ENCODE measurements at regions not wholly inside any gene's neighbourhood (a gene's known extent, or its start where the extent isn't known, plus 50 kb on each side); places are given as distances from the start of the nearest gene placed in this dataset.

- no peak overlapping the region for H3K27ac Mint-ChIP-seq
Measured at GRCh38 chr6:130670142-130670541, 157.1 kb upstream of the SMLR1 start.

GRCh38 chr6:130671119-130671518, 156.1 kb upstream of the SMLR1 start:
- Mint-ChIP-seq H3K9me3 (no peaks in the 10 kb centered on the region), H3K4me3 (no peak overlapping the region), H3K27ac (no peak overlapping the region), H3K27me3 (no peaks in the 10 kb centered on the region), H3K36me3 (ENCODE audit: low read depth) (no peaks in the 10 kb centered on the region), H3K4me1 (no peaks in the 10 kb centered on the region)
- ChIA-PET CTCF (no interaction called here), POLR2A (no interaction called here)
- DNase-seq: no peak

More at GRCh38 chr6:130670142-130670541, 157.1 kb upstream of the SMLR1 start:
- CTCF ChIA-PET: no interaction called here
- H3K27me3 Mint-ChIP-seq: no peaks in the 10 kb centered on the region
- no peaks in the 10 kb centered on the region for H3K4me1 Mint-ChIP-seq
- peaks cover 2% of the 10 kb centered on the region for H3K9me3 Mint-ChIP-seq
- H3K36me3 Mint-ChIP-seq (ENCODE audit: low read depth): peaks cover 3% of the 10 kb centered on the region
- POLR2A ChIA-PET: no interaction called here
- no peak overlapping the region for H3K4me3 Mint-ChIP-seq
- DNase-seq: no peak

- Mint-ChIP-seq H3K27ac (no peak overlapping the region), H3K9me3 (peaks cover 3% of the 10 kb centered on the region), H3K27me3 (no peaks in the 10 kb centered on the region), H3K4me3 (no peak overlapping the region), H3K4me1 (peaks cover 5% of the 10 kb centered on the region), H3K36me3 (ENCODE audit: low read depth) (no peaks in the 10 kb centered on the region)
- POLR2A ChIA-PET: no interaction called here
- DNase-seq: no peak
- CTCF ChIA-PET: no interaction called here
Measured at GRCh38 chr6:130671577-130671976, 155.6 kb upstream of the SMLR1 start.

GRCh38 chr6:130672153-130672552, 155.1 kb upstream of the SMLR1 start:
- Mint-ChIP-seq H3K4me3 (no peak overlapping the region), H3K9me3 (peaks cover 9% of the 10 kb centered on the region), H3K27me3 (no peaks in the 10 kb centered on the region), H3K27ac (no peak overlapping the region), H3K36me3 (ENCODE audit: low read depth) (peaks cover 4% of the 10 kb centered on the region), H3K4me1 (peaks cover 6% of the 10 kb centered on the region)
- DNase-seq: no peak
- ChIA-PET CTCF (interaction anchor here (0.6 kb wide), 1 partner anchor 32 kb away, joined by 3 read pairs; no protein-coding TSS in a partner anchor), POLR2A (no interaction called here)

GRCh38 chr6:130674604-130675003, 152.6 kb upstream of the SMLR1 start:
- ChIA-PET POLR2A (no interaction called here), CTCF (interaction anchor here (0.5 to 1.3 kb wide), 2 partner anchors 24 to 455 kb away, joined by 3 read pairs; no protein-coding TSS in a partner anchor)
- Mint-ChIP-seq H3K4me3 (no peak overlapping the region), H3K27me3 (no peaks in the 10 kb centered on the region), H3K36me3 (ENCODE audit: low read depth) (peaks cover 11% of the 10 kb centered on the region), H3K4me1 (peaks cover 6% of the 10 kb centered on the region), H3K9me3 (peaks cover 25% of the 10 kb centered on the region), H3K27ac (no peak overlapping the region)
- no peak for DNase-seq

DNA sequence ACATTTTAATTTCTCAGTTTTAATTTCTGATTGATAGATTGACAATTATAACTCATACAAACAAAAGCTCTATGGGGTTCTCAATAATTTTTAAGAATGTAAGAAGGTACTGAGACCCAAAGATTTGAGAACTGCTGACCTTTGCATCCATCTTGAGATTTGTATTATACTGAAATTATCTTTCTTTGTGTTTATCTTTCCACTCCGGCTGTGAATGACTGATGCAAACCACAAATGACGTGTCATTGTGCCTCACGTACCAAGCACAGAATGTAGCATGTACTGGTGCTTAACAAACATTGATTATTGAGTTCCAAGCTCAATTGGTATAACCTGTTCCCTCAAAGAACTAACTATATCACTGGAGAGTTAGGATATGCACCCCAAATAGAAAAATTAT, 152.1 kb upstream of the SMLR1 start:
- Mint-ChIP-seq H3K9me3 (peaks cover 29% of the 10 kb centered on the region), H3K4me1 (peaks cover 6% of the 10 kb centered on the region), H3K4me3 (no peak overlapping the region), H3K27ac (no peak overlapping the region), H3K27me3 (peaks cover under 1% of the 10 kb centered on the region), H3K36me3 (ENCODE audit: low read depth) (peaks cover 11% of the 10 kb centered on the region)
- no peak for DNase-seq
- POLR2A ChIA-PET: no interaction called here
- CTCF ChIA-PET: interaction anchor here (0.5 to 1.3 kb wide), 2 partner anchors 23 to 454 kb away, joined by 3 read pairs; no protein-coding TSS in a partner anchor

DNA sequence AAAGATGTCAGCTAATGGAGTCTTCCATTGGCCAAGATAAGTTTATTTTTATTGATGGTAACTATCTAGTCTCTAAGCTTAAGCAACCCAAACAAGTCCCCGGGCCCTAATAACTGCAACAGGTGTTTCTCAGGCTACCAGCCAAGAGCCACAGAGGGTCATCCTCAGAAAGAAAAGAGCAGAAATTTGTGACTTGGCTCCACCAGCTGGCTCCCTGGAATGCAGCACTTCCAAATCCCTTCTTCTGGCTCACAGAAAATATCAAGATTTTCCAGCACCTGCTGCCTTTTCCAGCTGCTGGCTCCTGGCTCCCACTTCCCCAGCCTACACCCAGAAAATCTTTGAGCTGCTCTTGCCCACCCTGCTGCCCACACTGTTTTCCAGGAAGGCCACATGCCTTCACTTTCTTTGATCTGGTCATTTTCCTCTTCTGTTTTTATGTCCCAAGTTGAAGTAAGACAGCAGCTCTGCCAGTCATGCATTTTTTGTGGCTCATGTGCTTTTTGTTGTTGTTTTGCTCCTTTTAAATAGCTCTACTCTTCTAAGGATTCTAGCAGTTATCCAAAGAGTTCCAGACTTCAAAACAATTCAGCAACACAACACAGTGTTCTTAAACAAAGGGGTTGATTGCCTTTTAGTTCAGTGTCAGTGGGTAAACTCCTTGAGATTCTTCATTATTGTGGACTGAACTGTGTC, 151.0 kb upstream of the SMLR1 start:
- ChIA-PET CTCF (interaction anchor here (1.3 kb wide), 1 partner anchor 22 kb away, joined by 3 read pairs; no protein-coding TSS in a partner anchor), POLR2A (no interaction called here)
- Mint-ChIP-seq H3K36me3 (ENCODE audit: low read depth) (peaks cover 13% of the 10 kb centered on the region), H3K4me3 (no peak overlapping the region), H3K9me3 (peaks cover 32% of the 10 kb centered on the region), H3K27me3 (peaks cover 2% of the 10 kb centered on the region), H3K4me1 (peaks cover 6% of the 10 kb centered on the region), H3K27ac (peak overlapping the region; percentile 11)
- DNase-seq: no peak

DNA sequence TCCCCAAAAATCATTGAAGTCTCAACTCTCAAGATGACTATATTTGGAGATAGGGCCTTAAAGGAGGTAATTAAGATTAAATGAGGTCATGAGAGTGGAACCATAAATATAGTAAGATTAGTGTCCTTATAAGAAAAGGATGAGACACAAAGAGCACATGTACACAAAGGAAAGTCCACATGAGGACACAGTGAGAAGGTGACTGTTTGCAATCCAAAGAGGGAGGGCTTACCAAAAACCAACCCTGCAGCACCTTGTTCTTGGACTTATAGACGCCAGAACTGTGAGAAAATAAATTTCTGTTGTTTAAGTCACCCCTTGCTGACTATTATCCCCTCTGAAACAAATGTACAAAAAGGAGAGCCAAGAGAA, 150.4 kb upstream of the SMLR1 start:
- POLR2A ChIA-PET: no interaction called here
- Mint-ChIP-seq H3K36me3 (ENCODE audit: low read depth) (peaks cover 13% of the 10 kb centered on the region), H3K27me3 (peaks cover 2% of the 10 kb centered on the region), H3K27ac (no peak overlapping the region), H3K4me1 (peaks cover 6% of the 10 kb centered on the region), H3K4me3 (no peak overlapping the region), H3K9me3 (peaks cover 32% of the 10 kb centered on the region)
- CTCF ChIA-PET: no interaction called here
- DNase-seq: no peak

DNA sequence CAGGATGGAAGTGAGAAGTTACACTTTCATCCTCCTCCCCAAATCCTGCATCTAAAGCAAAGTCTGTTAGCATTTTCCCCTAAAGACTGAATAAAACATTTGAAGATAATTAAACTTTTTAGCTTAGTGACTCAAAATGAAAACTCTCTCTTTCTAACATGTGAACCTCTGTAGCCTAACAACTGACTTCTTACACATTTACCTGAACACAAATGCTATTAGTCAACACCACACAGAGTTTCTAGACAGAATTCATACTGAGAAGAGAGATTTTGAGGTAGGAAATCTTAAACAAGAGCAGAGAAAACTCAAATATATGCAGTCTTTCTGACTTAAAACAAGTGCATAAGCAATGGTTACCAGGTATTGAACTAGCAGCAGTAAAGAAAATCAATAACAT, 149.9 kb upstream of the SMLR1 start:
- Mint-ChIP-seq H3K36me3 (ENCODE audit: low read depth) (peaks cover 13% of the 10 kb centered on the region), H3K27ac (no peak overlapping the region), H3K4me3 (no peak overlapping the region), H3K4me1 (peaks cover 6% of the 10 kb centered on the region), H3K27me3 (peaks cover 6% of the 10 kb centered on the region), H3K9me3 (peaks cover 32% of the 10 kb centered on the region)
- POLR2A ChIA-PET: no interaction called here
- no peak for DNase-seq
- CTCF ChIA-PET: no interaction called here

DNA sequence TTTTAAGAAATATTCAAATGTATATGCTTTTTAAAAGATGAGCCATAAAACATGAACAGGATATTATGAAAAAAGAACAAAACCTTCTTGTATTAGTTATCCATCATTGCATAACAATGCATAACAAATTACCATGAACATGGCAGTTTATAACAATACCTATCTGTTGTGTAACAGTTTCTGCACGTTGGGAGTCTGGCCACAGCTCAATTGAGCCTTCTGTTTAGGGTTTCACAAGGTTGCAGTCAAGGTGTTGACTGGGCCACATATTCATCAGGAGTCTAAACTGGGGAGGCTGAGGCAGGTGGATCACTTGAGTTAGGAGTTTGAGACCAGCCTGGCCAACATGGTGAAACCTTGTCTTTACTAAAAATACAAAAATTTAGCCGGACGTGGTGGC, 149.4 kb upstream of the SMLR1 start:
- Mint-ChIP-seq H3K4me1 (peaks cover 6% of the 10 kb centered on the region), H3K27me3 (peaks cover 6% of the 10 kb centered on the region), H3K4me3 (no peak overlapping the region), H3K9me3 (peaks cover 32% of the 10 kb centered on the region), H3K27ac (no peak overlapping the region), H3K36me3 (ENCODE audit: low read depth) (peaks cover 13% of the 10 kb centered on the region)
- POLR2A ChIA-PET: no interaction called here
- no peak for DNase-seq
- CTCF ChIA-PET: interaction anchor here (1.7 kb wide), 1 partner anchor 10 kb away, joined by 4 read pairs; no protein-coding TSS in a partner anchor

- H3K9me3 Mint-ChIP-seq: peaks cover 32% of the 10 kb centered on the region
- peaks cover 6% of the 10 kb centered on the region for H3K4me1 Mint-ChIP-seq
- no peak overlapping the region for H3K4me3 Mint-ChIP-seq
- no peak for DNase-seq
- no peak overlapping the region for H3K27ac Mint-ChIP-seq
- ChIA-PET POLR2A (no interaction called here), CTCF (interaction anchor here (1.2 to 1.9 kb wide), 2 partner anchors 14 to 19 kb away, joined by 3 to 6 read pairs; no protein-coding TSS in a partner anchor)
- peaks cover 13% of the 10 kb centered on the region for H3K36me3 Mint-ChIP-seq (ENCODE audit: low read depth)
- H3K27me3 Mint-ChIP-seq: peaks cover 6% of the 10 kb centered on the region
Measured at GRCh38 chr6:130679684-130680083, 147.5 kb upstream of the SMLR1 start.

GRCh38 chr6:130680116-130680515, 147.1 kb upstream of the SMLR1 start:
- ChIA-PET CTCF (interaction anchor here (0.7 to 1.9 kb wide), 3 partner anchors 13 to 138 kb away, joined by 3 to 6 read pairs (median 3); no protein-coding TSS in a partner anchor), POLR2A (no interaction called here)
- no peak overlapping the region for H3K4me3 Mint-ChIP-seq
- H3K27me3 Mint-ChIP-seq: peaks cover 6% of the 10 kb centered on the region
- H3K4me1 Mint-ChIP-seq: peaks cover 6% of the 10 kb centered on the region
- no peak overlapping the region for H3K27ac Mint-ChIP-seq
- no peak for DNase-seq
- H3K9me3 Mint-ChIP-seq: peaks cover 32% of the 10 kb centered on the region
- H3K36me3 Mint-ChIP-seq (ENCODE audit: low read depth): peaks cover 13% of the 10 kb centered on the region

DNA sequence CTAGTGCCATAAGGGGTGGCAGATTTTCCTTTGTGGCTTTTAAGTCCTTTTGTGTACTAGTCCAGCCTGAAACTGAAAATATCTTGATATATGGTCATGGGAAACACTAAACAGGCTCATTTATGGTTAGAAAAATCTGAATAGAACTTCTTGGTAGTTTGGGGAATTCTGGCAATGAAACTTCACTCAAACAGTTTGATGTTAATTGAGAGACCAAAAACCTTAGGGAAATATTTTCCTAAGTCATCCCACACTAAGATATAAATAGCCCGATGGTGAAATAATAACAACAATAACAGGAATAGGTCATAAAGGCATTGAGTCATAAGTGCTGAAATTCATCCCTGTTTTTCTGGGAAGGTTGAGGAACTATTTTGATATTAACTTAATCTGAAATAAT, 146.2 kb upstream of the SMLR1 start:
- Mint-ChIP-seq H3K9me3 (peaks cover 32% of the 10 kb centered on the region), H3K36me3 (ENCODE audit: low read depth) (peaks cover 13% of the 10 kb centered on the region), H3K27ac (no peak overlapping the region), H3K4me1 (peaks cover 6% of the 10 kb centered on the region), H3K27me3 (peaks cover 6% of the 10 kb centered on the region), H3K4me3 (no peak overlapping the region)
- ChIA-PET POLR2A (no interaction called here), CTCF (no interaction called here)
- no peak for DNase-seq

- ChIA-PET POLR2A (no interaction called here), CTCF (no interaction called here)
- Mint-ChIP-seq H3K36me3 (ENCODE audit: low read depth) (peaks cover 9% of the 10 kb centered on the region), H3K9me3 (peaks cover 24% of the 10 kb centered on the region), H3K27me3 (peaks cover 6% of the 10 kb centered on the region), H3K4me3 (no peak overlapping the region), H3K4me1 (no peaks in the 10 kb centered on the region), H3K27ac (no peak overlapping the region)
- DNase-seq: no peak
Measured at GRCh38 chr6:130682066-130682465, 145.1 kb upstream of the SMLR1 start.

Measured in activated CD4-positive, alpha-beta T cell treated with anti-CD3 and anti-CD28 coated beads, Interleukin-2, amount 10 ng/mL, durations not matched to agents 7 days and 5 days (primary cell).